H1 (cell line): ENCODE measurements at regions not wholly inside any gene's neighbourhood (a gene's known extent, or its start where the extent isn't known, plus 50 kb on each side); places are given as distances from the start of the nearest gene placed in this dataset.

Experiments used
- CTCF ChIA-PET: fragments of 300-600 bp; sonication (Branson Sonifier 250); formaldehyde crosslinking; loops from one replicate; lab custom pipeline; 2021; ENCODE audit not compliant: partially characterized antibody; lab: Charles Lee
- POLR2A ChIA-PET: fragments of 300-600 bp; sonication (Branson Sonifier 250); formaldehyde crosslinking; loops from one replicate; lab custom pipeline; 2021; ENCODE audit warnings: inconsistent platforms; ENCODE audit not compliant: partially characterized antibody; lab: Charles Lee
- DNase-seq, 2 experiments: peaks; one replicate each; pipeline versions ENCODE4 v3.0.0 to v3.0.0-alpha.2; 2010 to 2022; ENCODE audit warnings: low spot score in 2 of 2, low read depth in 1 of 2, mixed read lengths in 1 of 2
- FAIRE-seq: peaks from 2 replicates; lab custom pipeline; 2011; peaks lifted over from hg19 to GRCh38; lab: Jason Lieb, UNC
- H2AFZ ChIP-seq: 2 replicates; pipeline ENCODE4 v1.8.1; 2012; ENCODE audit warnings: low read length, inconsistent platforms
- H2AK5ac ChIP-seq: 2 replicates; pipeline ENCODE4 v1.6.1; 2013; ENCODE audit warnings: low read depth, low read length
- H2BK120ac ChIP-seq: replicated peaks from 2 replicates; pipeline ENCODE3; 2013; ENCODE audit warnings: low read depth, low read length, inconsistent platforms
- H2BK12ac ChIP-seq: 2 replicates; pipeline ENCODE4 v1.6.1; 2013; ENCODE audit warnings: low read depth, low read length
- H2BK15ac ChIP-seq: 2 replicates; pipeline ENCODE4 v1.6.1; 2013; ENCODE audit warnings: low read length
- H2BK20ac ChIP-seq: 2 replicates; pipeline ENCODE4 v1.6.1; 2013; ENCODE audit warnings: low read length
- H2BK5ac ChIP-seq: 2 replicates; pipeline ENCODE4 v1.6.1; 2013; ENCODE audit warnings: low read depth, low read length
- H3K14ac ChIP-seq: 2 replicates; pipeline ENCODE4 v1.6.1; 2013; ENCODE audit warnings: inconsistent platforms; ENCODE audit not compliant: insufficient read length
- H3K18ac ChIP-seq: 2 replicates; pipeline ENCODE4 v1.6.1; 2013; ENCODE audit warnings: low read length; ENCODE audit errors: extremely low read depth
- H3K23ac ChIP-seq: 2 replicates; pipeline ENCODE4 v1.6.1; 2013; ENCODE audit warnings: inconsistent platforms; ENCODE audit not compliant: insufficient read length
- H3K23me2 ChIP-seq: 2 replicates; pipeline ENCODE4 v1.6.1; 2013; ENCODE audit warnings: low read depth, low read length
- H3K27ac ChIP-seq: 2 replicates; pipeline ENCODE4 v1.6.1; 2011; ENCODE audit warnings: low read depth, low read length, inconsistent platforms
- H3K27me3 ChIP-seq, 4 experiments: replicated peaks in 1 of 4; 1 replicate in 1 of 4; 2 replicates in 3 of 4; pipeline versions ENCODE4 v1.6.1 to v1.8.1; 2011 to 2013; ENCODE audit warnings: low read length in 3 of 4, mild to moderate bottlenecking in 3 of 4, inconsistent platforms in 2 of 4, mixed read lengths in 2 of 4, moderate library complexity in 1 of 4; ENCODE audit not compliant: control insufficient read depth in 3 of 4, insufficient read depth in 3 of 4; ENCODE audit errors: extremely low read depth in 1 of 4
- H3K36me3 ChIP-seq, 4 experiments: 2 replicates each; pipeline versions ENCODE4 v1.6.1 to v1.8.1; 2011 to 2013; ENCODE audit warnings: mild to moderate bottlenecking in 4 of 4, low read length in 3 of 4, moderate library complexity in 2 of 4, control low read depth in 1 of 4, inconsistent platforms in 1 of 4; ENCODE audit not compliant: insufficient read depth in 4 of 4, control insufficient read depth in 2 of 4
- H3K4ac ChIP-seq: replicated peaks from 2 replicates; pipeline ENCODE3; 2013; ENCODE audit warnings: low read length, low read depth, mixed read lengths, inconsistent platforms; ENCODE audit not compliant: insufficient read length
- H3K4me1 ChIP-seq, 4 experiments: replicated peaks in 1 of 4; 1 replicate in 1 of 4; 2 replicates in 3 of 4; pipeline versions ENCODE4 v1.6.1 to v1.8.1; 2011 to 2013; ENCODE audit warnings: low read length in 3 of 4, inconsistent platforms in 2 of 4, mixed read lengths in 1 of 4; ENCODE audit not compliant: insufficient read depth in 4 of 4, control insufficient read depth in 3 of 4
- H3K4me2 ChIP-seq, 2 experiments: 2 replicates each; pipeline versions ENCODE4 v1.6.1 to v1.8.1; 2011 to 2013; ENCODE audit warnings: low read depth in 2 of 2, low read length in 2 of 2, control low read depth in 1 of 2, inconsistent platforms in 1 of 2, mild to moderate bottlenecking in 1 of 2; ENCODE audit not compliant: insufficient read depth in 1 of 2
- H3K4me3 ChIP-seq, 4 experiments: fragments of 200-600, 300-600 bp in 1 of 4; sonication (generic), shearing (Covaris generic), sonication (Bioruptor Twin) in 1 of 4; 2 replicates each; pipeline versions ENCODE4 v1.5.1 to v1.8.1; 2011 to 2016; ENCODE audit warnings: low read length in 4 of 4, low read depth in 3 of 4, control low read depth in 2 of 4, inconsistent platforms in 2 of 4, mild to moderate bottlenecking in 2 of 4, mixed read lengths in 1 of 4, moderate library complexity in 1 of 4; ENCODE audit not compliant: insufficient read depth in 2 of 4; ENCODE audit errors: extremely low read depth in 1 of 4
- H3K56ac ChIP-seq: replicated peaks from 2 replicates; pipeline ENCODE3; 2013; ENCODE audit warnings: low read depth, mild to moderate bottlenecking, mixed read lengths, low read length, inconsistent platforms; ENCODE audit not compliant: insufficient read length
- H3K79me1 ChIP-seq: 2 replicates; pipeline ENCODE4 v1.6.1; 2013; ENCODE audit warnings: low read depth, low read length, control low read depth
- H3K79me2 ChIP-seq, 2 experiments: 2 replicates each; pipeline versions ENCODE4 v1.6.1 to v1.8.1; 2012 to 2013; ENCODE audit warnings: low read length in 2 of 2, mild to moderate bottlenecking in 2 of 2, inconsistent platforms in 1 of 2; ENCODE audit not compliant: insufficient read depth in 2 of 2, control insufficient read depth in 1 of 2
- H3K9ac ChIP-seq, 4 experiments: replicated peaks in 1 of 4; 1 replicate in 1 of 4; 2 replicates in 3 of 4; pipeline versions ENCODE4 v1.6.1 to v1.8.1; 2011 to 2013; ENCODE audit warnings: low read depth in 3 of 4, low read length in 3 of 4, control low read depth in 2 of 4, mild to moderate bottlenecking in 2 of 4, moderate library complexity in 2 of 4, inconsistent platforms in 1 of 4; ENCODE audit errors: extremely low read depth in 1 of 4
- H3K9me3 ChIP-seq, 2 experiments: 2 replicates each; pipeline versions ENCODE4 v1.6.1 to v1.8.1; 2012 to 2013; ENCODE audit warnings: mild to moderate bottlenecking in 2 of 2, moderate library complexity in 2 of 2, control low read depth in 1 of 2, inconsistent platforms in 1 of 2, low read depth in 1 of 2, low read length in 1 of 2, mixed read lengths in 1 of 2; ENCODE audit not compliant: insufficient read depth in 2 of 2
- H4K20me1 ChIP-seq, 2 experiments: replicated peaks in 1 of 2; 2 replicates each; pipeline versions ENCODE3 to v1.8.1; 2011 to 2013; ENCODE audit warnings: inconsistent platforms in 2 of 2, low read length in 2 of 2, mild to moderate bottlenecking in 1 of 2; ENCODE audit not compliant: insufficient read depth in 2 of 2, control insufficient read depth in 1 of 2
- H4K5ac ChIP-seq: 2 replicates; pipeline ENCODE4 v1.6.1; 2013; ENCODE audit warnings: low read length, low read depth, mixed read lengths, inconsistent platforms; ENCODE audit not compliant: insufficient read length
- H4K8ac ChIP-seq: 2 replicates; pipeline ENCODE4 v1.8.0; 2013; ENCODE audit warnings: mild to moderate bottlenecking, moderate library complexity, low read length, inconsistent platforms; ENCODE audit not compliant: insufficient read depth; ENCODE audit errors: extremely low read depth
- H4K91ac ChIP-seq: replicated peaks from 2 replicates; pipeline ENCODE3; 2013; ENCODE audit warnings: low read length, mixed read lengths, inconsistent platforms; ENCODE audit not compliant: insufficient read length
- CHD2 ChIP-seq: IDR thresholded peaks from 2 replicates; pipeline ENCODE4 v1.6.1; 2012; ENCODE audit warnings: low read length, improper control_type of control experiment
- NRF1 ChIP-seq: IDR thresholded peaks from 2 replicates; pipeline ENCODE4 v1.6.1; 2011; ENCODE audit warnings: mild to moderate bottlenecking, low read depth, low read length, improper control_type of control experiment
- WGBS, 2 experiments: shearing (Covaris generic) in 1 of 2; methylation state at CpG; one replicate each; pipeline versions ENCODE4 v1.1.6 to v1.1.7; 2013 to 2015; ENCODE audit warnings: low lambda C conversion rate in 2 of 2, mixed read lengths in 2 of 2, inconsistent platforms in 1 of 2, low coverage in 1 of 2, missing lambda C conversion rate in 1 of 2; ENCODE audit not compliant: insufficient replicate concordance in 2 of 2, insufficient coverage in 1 of 2, insufficient read length in 1 of 2; ENCODE audit errors: extremely low coverage in 1 of 2, missing lambda C conversion rate in 1 of 2; 5-methylcytosine and 5-hydroxymethylcytosine counted together

DNA sequence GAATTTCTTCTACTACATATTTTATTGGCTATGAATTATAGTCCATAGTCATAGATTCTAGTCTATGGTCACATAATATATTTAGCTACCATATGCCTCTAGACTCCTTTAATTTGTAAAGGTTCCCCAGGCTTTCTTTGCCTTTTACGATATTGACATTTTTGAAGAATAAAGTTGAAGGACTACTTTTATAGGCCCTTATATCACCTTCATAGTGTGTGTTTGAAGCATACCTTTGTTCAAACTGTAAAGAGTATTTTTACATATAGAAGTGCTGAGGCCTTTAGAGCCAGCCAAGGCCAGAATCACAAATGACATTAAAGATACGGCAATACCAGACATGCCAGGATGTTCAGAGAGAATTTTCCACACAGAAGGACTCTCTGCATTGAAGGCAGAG is 147.0 kb downstream of the GABRG2 start:
- Histone ChIP-seq H2BK20ac (no peak overlapping the region), H3K27me3 (no peaks in the 10 kb centered on the region), H2AFZ (no peak overlapping the region), H2BK5ac (no peak overlapping the region), H2BK120ac (no peak overlapping the region), H3K23ac (no peak overlapping the region), H3K79me1 (no peaks in the 10 kb centered on the region), H4K20me1 (no peaks in the 10 kb centered on the region), H3K9me3 (no peaks in the 10 kb centered on the region), H3K79me2 (no peaks in the 10 kb centered on the region), H3K4me3 (no peak overlapping the region), H3K23me2 (no peaks in the 10 kb centered on the region)
- CTCF ChIA-PET = interaction anchor here (2.4 kb wide), 1 partner anchor 13 kb away, joined by 12 read pairs; no protein-coding TSS in a partner anchor
- POLR2A ChIA-PET = no interaction called here
- no peak for DNase-seq
- no peak for FAIRE-seq
- 89% methylated on average over 2 of the region's 2 CpGs; no CpG with 5 or more reads in 1 of the 2 experiments for WGBS, 2 experiments
- no peak for TF ChIP-seq CHD2
- no peak for TF ChIP-seq NRF1
- TF ChIP-seq, all 59 proteins: peak for 0
- Histone ChIP-seq H3K4me1 (no peaks in the 10 kb centered on the region), H3K9ac (no peak overlapping the region), H4K5ac (no peak overlapping the region), H4K91ac (no peak overlapping the region), H3K4me2 (no peak overlapping the region), H2AK5ac (no peak overlapping the region), H3K4ac (no peak overlapping the region), H2BK15ac (no peak overlapping the region), H3K56ac (no peak overlapping the region), H4K8ac (no peak overlapping the region), H3K27ac (no peak overlapping the region), H3K36me3 (no peaks in the 10 kb centered on the region), H3K14ac (no peak overlapping the region), H3K18ac (no peak overlapping the region), H2BK12ac (no peak overlapping the region)
